MM.1S (cell line): ENCODE measurements at regions not wholly inside any gene's neighbourhood (a gene's known extent, or its start where the extent isn't known, plus 50 kb on each side); places are given as distances from the start of the nearest gene placed in this dataset.

Experiments
- DNase-seq: peaks from one replicate; pipeline ENCODE4 v3.0.0-alpha.2; 2015
- H2AFZ ChIP-seq: fragments of 300-600 bp; sonication (generic); 2 replicates; pipeline ENCODE4 v1.6.0; 2016; ENCODE audit warnings: antibody characterized with exemption, low read length
- H3F3A ChIP-seq: fragments of 300-600 bp; sonication (generic); 2 replicates; pipeline ENCODE4 v1.6.1; 2016; ENCODE audit warnings: mild to moderate bottlenecking, antibody characterized with exemption, low read length, moderate library complexity, mixed read lengths; ENCODE audit not compliant: insufficient read depth
- H3K27ac ChIP-seq: fragments of 300-600 bp; sonication (generic); 2 replicates; pipeline ENCODE4 v1.5.1; 2016; ENCODE audit warnings: mild to moderate bottlenecking, low read length
- H3K27me3 ChIP-seq: fragments of 300-600 bp; sonication (generic); replicated peaks from 2 replicates; pipeline ENCODE4 v1.6.0; 2016; ENCODE audit warnings: low read length; ENCODE audit not compliant: insufficient read depth
- H3K36me3 ChIP-seq: fragments of 300-600 bp; sonication (generic); replicated peaks from 2 replicates; pipeline ENCODE4 v1.6.1; 2016; ENCODE audit warnings: mild to moderate bottlenecking, low read length, mixed read lengths; ENCODE audit not compliant: insufficient read depth
- H3K4me1 ChIP-seq: fragments of 300-600 bp; sonication (generic); 2 replicates; pipeline ENCODE4 v1.6.1; 2016; ENCODE audit warnings: low read length, mixed read lengths
- H3K4me2 ChIP-seq: fragments of 300-600 bp; sonication (generic); 2 replicates; pipeline ENCODE4 v1.6.0; 2016; ENCODE audit warnings: low read depth, low read length
- H3K4me3 ChIP-seq: fragments of 300-600 bp; sonication (generic); 2 replicates; pipeline ENCODE4 v1.5.1; 2016; ENCODE audit warnings: low read length, mixed read lengths
- H3K79me2 ChIP-seq: fragments of 300-600 bp; sonication (generic); 2 replicates; pipeline ENCODE4 v1.6.1; 2016; ENCODE audit warnings: mixed run types, low read length, mixed read lengths
- H3K9ac ChIP-seq: fragments of 300-600 bp; sonication (generic); 2 replicates; pipeline ENCODE4 v1.6.1; 2016; ENCODE audit warnings: low read length, mixed read lengths
- H3K9me2 ChIP-seq: fragments of 300-600 bp; sonication (generic); replicated peaks from 2 replicates; pipeline ENCODE4 v1.6.1; 2016; ENCODE audit warnings: mild to moderate bottlenecking, low read length, mixed read lengths; ENCODE audit not compliant: insufficient read depth
- H3K9me3 ChIP-seq: fragments of 300-600 bp; sonication (generic); replicated peaks from 2 replicates; pipeline ENCODE4 v1.6.1; 2016; ENCODE audit warnings: mild to moderate bottlenecking, low read length, mixed read lengths; ENCODE audit not compliant: insufficient read depth
- H4K20me1 ChIP-seq: fragments of 300-600 bp; sonication (generic); 2 replicates; pipeline ENCODE4 v1.6.1; 2016; ENCODE audit warnings: mild to moderate bottlenecking, low read length, moderate library complexity, mixed read lengths; ENCODE audit not compliant: insufficient read depth
- CTCF ChIP-seq: fragments of 300-600 bp; sonication (generic); IDR thresholded peaks from 2 replicates; pipeline ENCODE4 v1.5.1; 2016; ENCODE audit warnings: antibody characterized with exemption, low read length, mixed read lengths
- EZH2 ChIP-seq: fragments of 300-600 bp; sonication (generic); optimal IDR thresholded peaks from 2 replicates; pipeline ENCODE3; 2017; ENCODE audit warnings: low read depth, mild to moderate bottlenecking, antibody characterized with exemption, low read length, mixed read lengths
- EZH2phosphoT487 ChIP-seq: fragments of 300-600 bp; sonication (generic); IDR thresholded peaks from 2 replicates; pipeline ENCODE4 v1.6.1; 2018; ENCODE audit warnings: antibody characterized with exemption, low read length

GRCh38 chr1:78318011-78318410 lies 172.8 kb upstream of the PTGFR start:
- no peak overlapping the region for H3K27ac ChIP-seq
- no peak for TF ChIP-seq CTCF
- TF ChIP-seq EZH2 = no peak
- no peak for TF ChIP-seq EZH2phosphoT487
- no peak overlapping the region for H2AFZ ChIP-seq

GRCh38 chr1:78319603-78320002 lies 171.2 kb upstream of the PTGFR start:
- no peak overlapping the region for H3K27ac ChIP-seq
- no peaks in the 10 kb centered on the region for H3K4me1 ChIP-seq
- no peaks in the 10 kb centered on the region for H3K9me3 ChIP-seq
- H3K79me2 ChIP-seq = no peaks in the 10 kb centered on the region
- H3K4me2 ChIP-seq = no peak overlapping the region
- H3K4me3 ChIP-seq = no peak overlapping the region
- no peak overlapping the region for H3K9ac ChIP-seq
- H3K27me3 ChIP-seq = no peaks in the 10 kb centered on the region
- H2AFZ ChIP-seq = no peak overlapping the region
- no peaks in the 10 kb centered on the region for H3K36me3 ChIP-seq
- H3K9me2 ChIP-seq = no peaks in the 10 kb centered on the region
- DNase-seq = no peak
- H4K20me1 ChIP-seq = no peaks in the 10 kb centered on the region
- no peaks in the 10 kb centered on the region for H3F3A ChIP-seq
- TF ChIP-seq EZH2 (no peak), CTCF (no peak), EZH2phosphoT487 (no peak)

More at GRCh38 chr1:78318011-78318410, 172.8 kb upstream of the PTGFR start:
- H4K20me1 ChIP-seq = no peaks in the 10 kb centered on the region
- H3K9me3 ChIP-seq = no peaks in the 10 kb centered on the region
- H3F3A ChIP-seq = no peaks in the 10 kb centered on the region
- no peak overlapping the region for H3K4me3 ChIP-seq
- H3K4me1 ChIP-seq = no peaks in the 10 kb centered on the region
- DNase-seq = no peak
- H3K9ac ChIP-seq = no peak overlapping the region
- H3K4me2 ChIP-seq = no peak overlapping the region
- no peaks in the 10 kb centered on the region for H3K9me2 ChIP-seq
- no peaks in the 10 kb centered on the region for H3K27me3 ChIP-seq
- no peaks in the 10 kb centered on the region for H3K36me3 ChIP-seq
- no peaks in the 10 kb centered on the region for H3K79me2 ChIP-seq

GRCh38 chr1:78322928-78323680 lies 167.7 kb upstream of the PTGFR start:
- H4K20me1 ChIP-seq = no peaks in the 10 kb centered on the region
- DNase-seq = no peak
- no peak overlapping the region for H3K9ac ChIP-seq
- no peaks in the 10 kb centered on the region for H3K79me2 ChIP-seq
- H3K27ac ChIP-seq = no peak overlapping the region
- no peak overlapping the region for H3K4me3 ChIP-seq
- H2AFZ ChIP-seq = no peak overlapping the region
- H3K9me2 ChIP-seq = no peaks in the 10 kb centered on the region
- H3K4me2 ChIP-seq = no peak overlapping the region
- TF ChIP-seq CTCF = no peak
- no peak for TF ChIP-seq EZH2
- no peak for TF ChIP-seq EZH2phosphoT487
- H3K27me3 ChIP-seq = no peaks in the 10 kb centered on the region
- no peaks in the 10 kb centered on the region for H3F3A ChIP-seq
- H3K9me3 ChIP-seq = no peaks in the 10 kb centered on the region
- no peaks in the 10 kb centered on the region for H3K4me1 ChIP-seq
- no peaks in the 10 kb centered on the region for H3K36me3 ChIP-seq
